ENCODE measurements at regions not wholly inside any gene's neighbourhood (a gene's known extent, or its start where the extent isn't known, plus 50 kb on each side); places are given as distances from the start of the nearest gene placed in this dataset.
"Not testable (repeated sequence)": the region's sequence is repeated elsewhere in the genome, so short reads cannot be mapped to it uniquely, and the experiment has no call there.

DNA sequence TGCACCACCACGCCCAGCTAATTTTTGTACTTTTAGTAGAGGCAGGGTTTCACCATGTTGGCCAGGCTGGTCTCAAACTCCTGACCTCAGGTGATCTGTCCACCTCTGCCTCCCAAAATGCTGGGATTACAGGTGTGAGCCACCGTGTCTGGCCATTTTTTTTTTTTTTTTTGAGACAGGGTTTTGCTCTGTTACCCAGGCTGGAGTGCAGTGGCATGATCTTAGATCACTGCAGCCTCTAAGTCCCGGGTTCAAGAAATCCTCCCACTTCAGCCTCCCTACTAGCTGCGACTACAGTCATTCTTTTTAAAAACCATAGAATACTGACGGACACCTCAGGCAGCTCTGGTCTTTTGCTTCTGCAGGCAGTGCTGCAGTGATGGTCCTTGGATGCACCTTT lies 54.9 kb upstream of the PTPN1 start:
- not testable (repeated sequence) for DNase-seq

- no peak for DNase-seq
Observed at GRCh38 chr20:50455656-50456451, 54.3 kb upstream of the PTPN1 start.

- DNase-seq: no peak
Observed at GRCh38 chr20:50456452-50457324, 53.5 kb upstream of the PTPN1 start.

DNA sequence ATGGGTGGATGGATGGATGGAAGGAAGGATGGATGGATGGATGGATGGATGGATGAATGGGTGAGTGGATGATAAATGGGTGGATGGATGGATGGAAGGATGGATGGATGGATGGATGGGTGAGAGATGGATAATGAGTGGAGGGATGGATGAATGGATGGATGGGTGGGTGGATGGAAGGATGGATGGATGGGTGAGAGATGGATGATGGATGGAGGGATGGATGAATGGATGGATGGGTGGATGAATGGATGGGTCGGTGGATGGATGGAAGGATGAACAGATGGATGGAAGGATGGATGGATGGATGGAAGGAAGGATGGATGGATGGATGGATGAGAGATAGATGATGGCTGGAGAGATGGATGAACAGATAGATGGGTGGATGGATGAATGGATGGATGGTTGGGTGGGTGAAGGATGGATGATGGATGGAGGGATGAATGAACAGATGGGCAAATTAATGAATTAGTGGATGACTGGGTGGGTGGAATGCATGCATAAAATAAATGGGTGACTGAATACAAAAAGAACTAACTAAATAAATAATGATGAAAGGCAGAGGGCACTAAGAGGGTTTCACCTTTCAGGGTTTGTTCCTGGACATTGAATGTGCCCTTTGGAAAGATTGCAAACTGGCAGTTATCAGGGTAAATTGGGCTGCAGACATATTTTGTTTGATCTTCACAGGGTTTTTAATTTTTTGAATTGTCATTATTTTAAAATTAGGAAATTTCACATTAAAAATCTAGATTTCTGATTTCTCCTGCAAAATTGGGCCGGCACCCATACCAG lies 50.9 kb upstream of the PTPN1 start:
- DNase-seq: no peak

GRCh38 chr20:50460115-50460607 lies 50.0 kb upstream of the PTPN1 start:
- DNase-seq: no peak

Data from NCI-H2227 treated with DMSO at 0.1 percent for 48 hours (cell line).